ENCODE measurements at regions not wholly inside any gene's neighbourhood (a gene's known extent, or its start where the extent isn't known, plus 50 kb on each side); places are given as distances from the start of the nearest gene placed in this dataset.

DNA sequence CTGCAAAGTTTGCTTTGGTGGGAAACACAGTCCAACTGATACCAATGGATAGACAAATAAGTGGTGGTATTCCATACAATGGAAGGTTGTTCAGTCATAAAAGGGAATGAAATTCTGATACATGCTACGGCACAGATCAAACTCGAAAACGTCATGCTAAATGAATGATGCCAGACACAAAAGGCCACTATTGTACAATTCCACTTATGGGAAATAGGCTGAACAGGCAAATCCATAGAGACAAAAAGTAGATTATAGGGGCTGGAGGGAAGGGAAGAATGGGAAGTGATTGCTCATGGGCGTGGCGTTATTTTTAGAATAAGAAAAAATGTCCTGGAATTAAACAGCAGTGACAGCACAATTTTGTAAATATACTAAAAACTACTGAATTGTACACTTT, 66.0 kb upstream of the FOXK1 start:
- H3K36me3 ChIP-seq (ENCODE audit: insufficient read depth, low read length), result no peaks in the 10 kb centered on the region
- H3K4me1 ChIP-seq (ENCODE audit: insufficient read depth, low read length), result peaks cover 5% of the 10 kb centered on the region
- H3K27me3 ChIP-seq (ENCODE audit: control insufficient read depth in 1 of 2, insufficient read depth in 2 of 2, low read length in 2 of 2), result no peaks in the 10 kb centered on the region
- H3K27ac ChIP-seq (ENCODE audit: low read depth, low read length), result no peak overlapping the region
- H3K9me3 ChIP-seq (ENCODE audit: low read length), result no peaks in the 10 kb centered on the region
- no peak overlapping the region for H3K9ac ChIP-seq (ENCODE audit: low read length)
- no peak overlapping the region for H3K4me3 ChIP-seq (ENCODE audit: low read depth in 1 of 2, low read length in 2 of 2)

DNA sequence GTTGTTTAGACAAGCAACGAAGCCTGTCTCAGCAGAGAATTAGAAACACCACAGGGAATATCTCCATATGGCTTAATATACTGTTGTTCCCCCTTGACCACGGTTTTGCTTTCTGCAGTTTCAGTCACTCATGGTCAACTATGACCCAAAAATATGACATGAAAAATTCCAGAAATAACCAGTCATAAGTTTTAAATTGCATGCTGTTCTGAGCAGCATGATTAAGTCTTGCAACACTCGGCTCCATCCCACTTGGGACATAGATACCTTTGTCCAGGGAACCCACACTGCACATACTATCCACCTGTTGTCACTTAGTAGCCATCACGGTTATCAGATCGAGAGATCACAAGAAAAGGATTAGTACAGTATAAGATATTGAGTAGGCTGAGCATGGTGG, 60.7 kb upstream of the FOXK1 start:
- Histone ChIP-seq H3K27ac (ENCODE audit: low read depth, low read length) (no peak overlapping the region), H3K9ac (ENCODE audit: low read length) (no peak overlapping the region), H3K27me3 (ENCODE audit: control insufficient read depth in 1 of 2, insufficient read depth in 2 of 2, low read length in 2 of 2) (no peaks in the 10 kb centered on the region), H3K9me3 (ENCODE audit: low read length) (no peaks in the 10 kb centered on the region), H3K36me3 (ENCODE audit: insufficient read depth, low read length) (no peaks in the 10 kb centered on the region), H3K4me3 (ENCODE audit: low read depth in 1 of 2, low read length in 2 of 2) (no peak overlapping the region), H3K4me1 (ENCODE audit: insufficient read depth, low read length) (no peaks in the 10 kb centered on the region)

DNA sequence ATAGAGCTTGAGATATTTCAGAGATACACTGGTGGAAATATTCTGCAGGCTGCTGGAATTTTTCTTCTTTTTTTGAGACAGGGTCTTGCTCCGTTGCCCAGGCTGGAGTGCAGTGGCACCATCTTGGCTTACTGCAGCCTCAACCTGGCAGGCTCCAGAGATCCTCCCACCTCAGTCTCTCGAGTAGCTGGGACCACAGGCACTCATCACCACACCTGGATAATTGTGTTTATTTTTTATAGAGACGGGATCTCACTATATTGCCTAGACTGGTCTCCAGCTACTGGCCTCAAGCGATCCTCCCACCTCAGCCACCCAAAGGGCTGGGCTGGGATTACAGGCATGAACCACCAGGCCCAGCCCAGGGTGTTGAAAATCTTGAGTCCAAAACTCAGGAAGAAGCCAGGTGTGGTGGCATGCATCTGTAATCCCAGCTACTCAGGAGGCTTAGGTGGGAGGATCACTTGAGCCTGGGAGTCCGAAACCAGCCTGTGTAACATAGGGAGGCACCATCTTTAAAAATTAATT, 55.7 kb upstream of the FOXK1 start:
- H3K4me3 ChIP-seq (ENCODE audit: low read depth in 1 of 2, low read length in 2 of 2), result no peak overlapping the region
- H3K36me3 ChIP-seq (ENCODE audit: insufficient read depth, low read length), result no peaks in the 10 kb centered on the region
- no peak overlapping the region for H3K9ac ChIP-seq (ENCODE audit: low read length)
- H3K27me3 ChIP-seq (ENCODE audit: control insufficient read depth in 1 of 2, insufficient read depth in 2 of 2, low read length in 2 of 2), result no peaks in the 10 kb centered on the region
- H3K27ac ChIP-seq (ENCODE audit: low read depth, low read length), result no peak overlapping the region
- H3K9me3 ChIP-seq (ENCODE audit: low read length), result no peaks in the 10 kb centered on the region
- peaks cover 3% of the 10 kb centered on the region for H3K4me1 ChIP-seq (ENCODE audit: insufficient read depth, low read length)

DNA sequence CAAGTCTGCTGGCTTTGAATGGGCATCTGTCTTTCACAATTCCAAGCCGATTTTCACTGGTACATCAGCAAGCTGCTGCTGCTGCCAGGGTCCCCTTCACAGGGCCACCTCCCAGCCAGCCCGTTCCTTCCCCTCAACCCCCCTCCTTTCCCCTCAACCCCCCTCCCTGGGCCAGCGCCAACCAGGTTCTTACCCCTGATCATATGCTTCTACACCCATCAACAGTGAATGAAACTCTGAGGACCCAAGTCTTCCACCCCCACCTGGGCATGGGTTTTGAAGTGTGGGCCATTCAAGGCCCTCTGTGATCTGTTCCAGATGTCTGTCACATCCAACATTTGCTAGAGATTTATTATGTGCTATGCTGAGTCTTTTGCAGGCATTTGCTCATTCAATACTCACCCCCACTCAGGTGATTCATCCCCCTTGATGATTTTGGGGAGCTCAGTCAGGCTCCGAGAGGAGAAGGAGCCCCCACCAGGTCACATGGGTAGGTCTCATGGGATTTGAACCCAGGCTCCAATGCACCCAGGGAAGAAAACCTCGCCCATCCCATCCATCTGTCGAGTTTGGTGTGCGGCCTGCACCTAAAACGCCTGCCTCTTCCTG, 52.7 kb upstream of the FOXK1 start:
- Histone ChIP-seq H3K27me3 (ENCODE audit: control insufficient read depth in 1 of 2, insufficient read depth in 2 of 2, low read length in 2 of 2) (no peaks in the 10 kb centered on the region), H3K27ac (ENCODE audit: low read depth, low read length) (no peak overlapping the region), H3K36me3 (ENCODE audit: insufficient read depth, low read length) (no peaks in the 10 kb centered on the region), H3K9me3 (ENCODE audit: low read length) (no peaks in the 10 kb centered on the region), H3K4me1 (ENCODE audit: insufficient read depth, low read length) (peaks cover 12% of the 10 kb centered on the region), H3K4me3 (ENCODE audit: low read depth in 1 of 2, low read length in 2 of 2) (no peak overlapping the region), H3K9ac (ENCODE audit: low read length) (no peak overlapping the region)

DNA sequence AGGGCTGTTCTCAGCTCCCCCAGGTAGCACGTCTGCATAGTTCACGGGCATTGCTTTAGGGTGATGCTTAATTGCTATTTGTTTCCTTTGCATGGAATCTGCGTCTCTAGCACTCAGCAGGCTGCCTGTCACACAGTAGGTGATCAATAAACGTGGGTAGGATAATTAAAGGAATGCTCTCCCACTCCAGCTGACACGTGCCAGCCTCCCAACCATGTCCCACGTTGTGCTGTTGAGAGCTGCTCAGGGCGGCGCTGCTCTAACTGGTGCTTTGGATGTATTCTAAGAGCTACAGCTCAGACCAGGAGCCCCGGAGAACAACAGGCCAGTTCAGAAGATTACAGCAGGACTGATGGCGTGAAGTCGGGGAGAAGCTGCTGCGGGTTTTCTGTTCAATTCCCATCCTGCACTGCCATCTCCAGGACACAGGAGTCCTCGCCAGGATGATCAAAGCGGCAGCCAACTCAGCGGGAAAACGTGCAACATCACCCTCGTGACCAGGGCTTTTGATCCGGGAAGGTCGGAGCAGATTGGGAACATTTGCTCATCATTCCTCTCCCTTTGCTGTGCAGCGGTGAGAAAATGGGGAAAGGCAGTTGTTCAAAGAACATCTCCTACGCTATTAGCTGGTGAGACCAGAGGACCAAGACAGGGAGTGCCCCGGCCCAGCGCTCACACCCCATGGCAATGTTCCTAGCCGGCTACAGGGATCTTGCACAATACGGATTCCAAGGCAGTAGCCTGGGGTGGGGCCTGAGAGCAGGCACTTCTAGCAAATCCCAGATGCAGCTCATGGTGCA, 50.5 kb upstream of the FOXK1 start:
- Histone ChIP-seq H3K4me3 (ENCODE audit: low read depth in 1 of 2, low read length in 2 of 2) (peak overlapping the region; percentile 26 to 58), H3K36me3 (ENCODE audit: insufficient read depth, low read length) (no peaks in the 10 kb centered on the region), H3K4me1 (ENCODE audit: insufficient read depth, low read length) (peaks cover 12% of the 10 kb centered on the region), H3K9ac (ENCODE audit: low read length) (no peak overlapping the region), H3K27me3 (ENCODE audit: control insufficient read depth in 1 of 2, insufficient read depth in 2 of 2, low read length in 2 of 2) (no peaks in the 10 kb centered on the region), H3K27ac (ENCODE audit: low read depth, low read length) (peak overlapping the region; percentile 85), H3K9me3 (ENCODE audit: low read length) (no peaks in the 10 kb centered on the region)

Measured in muscle layer of colon (tissue), 2 donors.